Activated CD8-positive, alpha-beta memory T cell treated with anti-CD3 and anti-CD28 coated beads, Interleukin-2, amount 50 U/mL, for 48 hours (primary cell): ENCODE measurements at regions not wholly inside any gene's neighbourhood (a gene's known extent, or its start where the extent isn't known, plus 50 kb on each side); places are given as distances from the start of the nearest gene placed in this dataset.

Experiments used
- DNase-seq: peaks from one replicate; pipeline ENCODE4 v3.0.0-alpha.2; 2020

DNA sequence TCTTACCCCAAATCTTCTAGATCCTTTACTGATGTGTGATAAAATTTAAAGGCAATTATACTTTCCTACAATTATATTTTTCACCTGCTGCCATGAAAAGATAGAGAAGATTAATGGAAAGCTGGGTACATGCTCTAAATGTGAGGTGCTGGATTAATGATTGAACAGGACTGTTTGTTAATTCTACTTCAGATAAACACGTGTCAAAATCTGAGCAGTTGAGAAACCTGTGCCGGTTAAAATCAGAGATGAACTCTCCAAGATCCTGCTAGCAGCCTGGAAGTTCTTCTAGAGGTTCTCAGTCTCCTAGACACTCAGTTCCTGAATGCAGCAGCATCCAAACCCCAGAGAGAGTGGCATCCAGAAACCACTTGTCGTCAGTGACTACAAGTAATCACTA, 69.2 kb downstream of the INHBA start:
- no peak for DNase-seq

DNA sequence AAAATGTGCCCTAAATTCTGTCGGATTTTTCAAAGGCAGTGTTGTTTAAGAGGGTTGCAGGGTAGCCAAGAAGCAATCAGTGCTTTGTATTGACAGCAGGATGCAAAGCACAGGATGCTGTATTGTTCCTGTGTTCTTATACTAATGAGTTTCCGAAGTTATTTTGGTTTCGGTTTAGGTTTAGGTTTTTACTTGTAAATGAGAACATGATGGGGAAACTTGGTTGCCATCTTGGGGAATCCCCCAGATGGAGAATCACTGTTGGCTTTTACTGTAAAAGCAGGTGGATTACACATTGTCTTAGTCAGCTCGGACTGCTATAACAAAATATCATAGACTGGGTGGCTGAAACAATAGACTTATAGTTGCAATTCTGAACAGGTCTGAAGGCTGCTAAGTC, 72.1 kb downstream of the INHBA start:
- DNase-seq, result no peak

DNA sequence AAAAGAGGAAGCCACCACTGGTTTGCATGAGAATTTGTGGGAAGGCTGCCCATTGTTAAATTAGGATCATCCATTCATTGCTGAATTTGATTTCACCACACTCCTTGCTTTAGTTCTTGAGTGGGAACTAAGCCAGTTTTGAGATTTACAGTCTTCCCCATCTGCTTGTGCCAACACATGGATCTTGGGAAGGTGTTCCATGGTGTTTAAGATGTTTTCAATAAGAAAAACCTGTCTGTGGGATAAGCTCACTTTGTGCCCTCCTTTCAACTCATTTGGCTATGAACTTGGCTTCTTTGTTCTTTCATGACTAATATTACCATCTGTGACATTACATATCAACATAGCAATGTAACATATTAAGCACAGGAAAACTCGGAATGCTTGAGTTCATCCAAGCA, 73.2 kb downstream of the INHBA start:
- no peak for DNase-seq

DNA sequence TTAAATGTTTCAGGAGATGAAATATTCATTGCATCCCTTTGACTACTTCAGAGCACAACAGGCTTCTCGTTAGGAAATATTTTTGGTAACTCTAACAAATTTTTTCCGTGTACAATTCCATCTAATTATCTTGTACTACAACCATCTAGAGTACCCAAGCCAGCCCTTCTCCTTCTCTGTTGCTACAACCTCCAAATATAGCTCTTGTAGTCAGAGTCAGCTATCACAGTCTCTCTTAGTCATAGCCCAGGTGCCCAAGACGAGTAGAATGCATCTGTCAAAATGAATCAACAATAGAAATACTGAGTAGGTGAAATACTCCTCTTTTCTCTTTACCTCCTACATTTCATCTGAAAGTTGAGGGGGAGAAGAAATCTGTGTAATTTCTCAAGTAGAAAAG, 74.0 kb downstream of the INHBA start:
- DNase-seq, result no peak

DNA sequence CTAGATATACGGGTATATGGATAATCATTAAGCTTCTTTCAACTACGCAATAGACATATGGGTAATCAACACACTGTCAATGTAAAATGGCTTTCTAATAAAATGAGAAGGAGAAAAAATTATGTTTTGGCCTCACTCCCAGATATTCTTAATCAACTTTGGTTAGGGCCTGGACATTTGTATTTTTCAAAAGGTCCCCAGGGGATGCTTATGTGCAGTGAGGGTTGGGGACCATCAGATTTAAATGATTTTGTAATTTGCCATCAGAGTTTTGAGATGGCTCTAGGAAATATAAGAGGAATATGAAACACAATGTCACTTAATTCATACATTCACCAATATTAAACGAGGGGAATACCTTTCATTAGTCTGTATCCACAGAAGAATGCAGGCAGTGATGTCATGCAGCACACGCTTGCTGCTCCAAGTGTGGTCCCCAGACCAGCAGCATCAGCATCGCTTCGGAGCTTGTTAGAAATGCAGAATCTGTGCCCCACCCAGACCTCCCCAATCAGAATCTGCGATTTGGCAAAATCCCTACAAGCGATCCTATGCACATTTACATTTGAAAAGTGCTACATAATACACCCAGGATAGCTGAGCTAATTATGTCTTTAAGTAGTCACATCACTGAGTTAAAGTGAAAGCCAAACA, 75.1 kb downstream of the INHBA start:
- DNase-seq, result no peak

DNA sequence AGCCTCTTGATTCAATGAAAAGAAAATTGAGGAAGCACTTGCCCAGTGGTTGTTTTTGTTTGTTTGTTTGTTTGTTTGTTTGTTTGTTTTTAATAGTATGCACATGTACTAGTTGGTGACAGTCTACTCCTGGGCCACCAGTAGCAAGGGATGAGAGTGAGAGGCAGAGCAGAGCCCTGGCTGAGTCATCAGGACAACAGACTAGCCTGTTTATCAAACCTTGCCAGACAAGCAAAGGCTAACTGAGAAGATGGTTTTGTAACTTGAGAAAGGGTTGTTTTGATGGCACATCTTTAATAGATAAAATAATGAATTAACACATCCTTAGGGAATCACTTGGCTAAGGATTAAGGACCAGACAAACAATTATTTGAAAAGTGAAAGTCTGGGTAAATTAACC, 78.1 kb downstream of the INHBA start:
- DNase-seq, result no peak

DNA sequence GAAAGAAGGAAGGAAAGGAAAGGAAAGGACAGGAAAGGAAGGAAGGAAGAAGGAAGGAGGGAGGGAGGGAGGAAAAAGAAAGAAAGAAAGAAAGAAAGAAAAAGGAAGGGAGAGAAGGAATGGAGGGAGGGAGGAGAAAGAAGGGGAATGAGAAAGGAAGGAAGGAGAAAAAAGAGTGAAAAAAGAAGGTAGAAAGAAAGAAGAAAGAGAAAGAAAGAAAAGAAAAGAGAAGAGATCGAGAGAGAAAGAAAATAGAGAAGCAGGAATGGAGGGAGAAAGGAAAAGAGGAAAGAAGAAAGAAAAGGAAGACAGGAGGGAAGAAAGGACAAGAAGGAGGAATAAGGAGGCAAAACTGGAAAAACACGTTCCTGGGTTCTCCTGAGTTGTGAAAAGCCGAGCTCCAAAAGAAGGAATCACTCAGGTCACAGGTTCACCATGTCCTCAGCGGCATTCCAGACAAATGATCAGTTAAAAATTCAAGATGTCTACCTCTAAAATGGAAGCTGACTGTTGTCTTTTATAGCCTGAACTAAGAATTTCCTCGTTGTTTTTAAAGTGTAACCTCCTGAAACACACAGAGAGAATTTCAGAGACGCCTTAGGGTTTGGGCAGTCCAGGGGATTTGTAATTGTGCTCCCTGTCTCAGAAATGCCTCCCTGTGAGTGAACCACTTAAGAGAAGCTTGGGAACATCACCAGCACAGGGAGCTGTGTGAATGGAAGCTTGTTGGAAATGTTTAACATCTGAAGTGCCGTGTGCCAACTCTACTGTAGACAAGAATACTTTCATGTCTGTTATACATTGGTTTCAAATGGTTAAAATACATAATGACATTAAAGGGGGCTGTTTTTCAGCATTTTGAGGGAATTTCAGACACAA, 80.7 kb downstream of the INHBA start:
- no peak for DNase-seq

DNA sequence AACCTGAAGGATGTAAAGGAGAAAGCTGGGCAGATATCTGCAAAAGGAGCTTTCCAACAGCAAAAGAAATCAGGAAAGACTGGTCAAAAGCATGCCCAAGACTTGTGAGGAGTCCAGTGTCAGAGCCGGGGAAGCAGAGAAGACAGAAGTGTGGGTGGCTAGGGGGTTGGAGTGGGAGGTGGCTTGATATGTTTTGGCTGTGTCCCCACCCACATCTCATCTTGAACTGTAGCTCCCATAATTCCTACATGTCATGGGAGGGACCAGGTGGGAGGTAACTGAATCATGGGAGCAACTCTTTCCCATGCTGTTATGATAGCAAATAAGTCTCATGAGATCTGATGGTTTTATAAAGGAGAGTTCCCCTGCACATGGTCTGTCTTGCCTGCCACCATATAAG, 84.9 kb downstream of the INHBA start:
- no peak for DNase-seq

DNA sequence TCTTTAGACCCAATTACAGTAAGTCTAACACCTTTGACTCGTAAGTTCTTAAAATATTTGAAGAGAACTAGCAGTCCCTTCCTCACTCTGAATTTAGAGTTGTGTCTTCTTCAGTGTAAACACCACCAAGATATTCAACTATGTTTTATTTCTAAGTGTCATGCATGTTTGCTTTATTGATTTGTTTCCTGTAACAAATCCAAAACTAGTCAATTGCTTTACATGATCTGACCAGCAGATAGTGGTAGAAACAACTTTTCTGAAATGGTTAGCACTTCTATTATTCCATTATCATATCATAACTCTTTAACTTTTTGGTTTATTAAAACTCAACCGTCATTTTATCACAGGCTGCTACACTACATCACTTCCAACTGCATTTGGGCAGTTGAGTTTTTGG, 90.1 kb downstream of the INHBA start:
- no peak for DNase-seq

DNA sequence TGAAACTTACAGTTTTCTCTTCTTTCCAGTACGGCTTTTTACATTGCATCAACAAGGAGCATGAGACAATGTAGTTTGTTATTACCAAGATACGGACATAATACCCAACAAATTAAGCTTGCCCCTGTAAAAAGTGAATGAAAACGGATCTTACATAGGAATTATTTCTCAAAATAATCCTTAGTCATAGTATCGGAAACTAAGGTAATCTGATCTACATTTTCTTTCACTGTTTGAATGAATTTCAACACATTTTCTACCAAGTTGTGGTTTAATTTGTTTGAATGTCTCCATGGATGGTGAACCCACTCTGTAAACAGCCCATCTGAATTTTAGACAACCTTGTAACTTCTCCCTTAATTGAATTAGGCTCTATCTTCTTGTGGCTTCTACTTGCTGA, 90.5 kb downstream of the INHBA start:
- DNase-seq, result no peak

DNA sequence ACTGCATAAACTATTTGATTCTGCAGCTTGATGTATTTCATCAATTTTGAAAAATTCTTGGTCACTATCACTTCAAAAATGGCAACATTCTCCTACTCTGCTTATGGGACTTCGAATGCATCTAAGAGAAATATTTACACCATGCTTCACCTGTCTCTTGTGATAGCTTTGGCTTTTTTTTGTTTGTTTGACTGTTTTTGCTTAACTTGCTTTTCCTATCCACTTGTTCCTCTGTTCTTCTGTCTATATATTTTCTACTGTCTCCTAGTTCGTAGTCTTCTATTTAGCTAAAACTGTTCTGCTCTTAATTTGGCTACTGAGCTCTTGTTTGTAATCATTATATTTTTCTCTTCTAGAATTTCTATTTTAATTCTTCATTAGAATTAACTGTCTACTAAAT, 94.4 kb downstream of the INHBA start:
- DNase-seq, result no peak

DNA sequence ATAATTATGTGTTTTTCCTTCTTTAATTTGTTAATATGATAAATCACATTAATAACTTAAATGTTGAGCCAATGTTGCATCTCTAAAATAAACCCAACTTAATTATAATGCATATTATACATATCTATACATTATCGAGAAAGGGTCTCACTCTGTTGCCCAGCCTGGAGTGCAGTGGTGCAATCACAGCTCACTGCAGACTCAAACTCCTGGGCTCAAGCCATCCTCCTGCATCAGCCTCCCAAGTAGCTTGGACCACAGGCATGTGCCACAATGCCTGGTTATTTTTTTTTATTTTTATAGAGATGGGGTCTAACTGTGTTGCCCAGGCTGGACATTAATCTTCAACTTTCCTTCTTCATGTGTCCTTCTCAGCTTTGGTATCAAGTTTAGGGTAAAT, 98.9 kb downstream of the INHBA start:
- no peak for DNase-seq

DNA sequence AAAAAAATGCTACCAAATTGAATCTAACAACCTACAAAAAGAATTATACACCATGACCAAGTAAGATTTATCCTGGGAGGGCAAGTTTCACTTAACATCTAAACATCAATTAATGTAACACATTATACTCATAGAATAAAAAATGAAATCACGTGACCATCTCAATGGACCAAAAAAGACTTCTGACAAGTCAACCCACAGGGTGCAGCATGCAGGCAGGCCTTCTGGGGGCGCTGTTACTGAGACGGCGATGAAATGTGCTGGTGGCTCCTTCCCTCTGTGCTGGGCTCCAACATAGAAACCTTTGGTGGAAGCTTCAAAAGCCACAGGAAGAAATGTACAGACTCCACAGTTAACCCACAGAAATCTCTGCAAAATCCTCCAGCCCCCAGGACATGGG, 103.1 kb downstream of the INHBA start:
- DNase-seq, result no peak

DNA sequence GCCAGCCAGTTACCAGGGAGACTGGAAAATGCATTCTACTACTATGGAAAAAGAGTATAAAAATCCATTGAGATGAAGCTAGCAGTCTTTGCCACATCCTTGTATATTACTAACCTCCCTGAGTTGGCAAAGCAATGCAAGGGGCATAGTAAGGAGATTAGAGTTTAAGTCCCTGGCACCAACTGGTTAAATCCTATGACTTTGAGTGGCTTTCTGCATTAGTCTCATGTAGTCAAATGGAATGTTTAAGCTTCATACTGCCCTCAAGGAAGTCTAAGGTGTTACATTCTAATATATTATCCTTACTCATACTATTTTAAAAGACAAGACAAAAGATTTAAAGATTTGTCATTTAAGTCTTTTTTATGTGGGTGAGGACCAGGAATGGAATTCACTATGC, 110.1 kb downstream of the INHBA start:
- DNase-seq, result no peak

DNA sequence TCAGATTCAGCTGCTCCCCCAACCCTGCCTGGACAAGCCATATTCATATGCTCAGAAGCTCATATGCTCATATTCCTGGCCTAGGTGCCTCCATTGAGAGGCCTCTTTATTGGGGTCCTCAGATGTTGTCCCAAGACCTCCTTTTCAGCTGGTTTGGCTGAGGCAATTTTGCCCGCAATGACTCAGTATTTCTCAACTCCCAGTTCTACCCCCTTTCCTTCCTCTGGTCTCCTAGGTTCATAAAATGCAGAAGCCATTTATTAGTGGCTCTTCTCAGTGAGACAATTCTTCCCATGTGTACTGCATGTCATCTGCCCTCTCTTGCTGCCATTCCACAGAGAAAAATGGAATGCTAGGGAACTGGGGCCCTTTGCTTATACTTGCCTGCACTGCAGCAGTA, 110.7 kb downstream of the INHBA start:
- no peak for DNase-seq

DNA sequence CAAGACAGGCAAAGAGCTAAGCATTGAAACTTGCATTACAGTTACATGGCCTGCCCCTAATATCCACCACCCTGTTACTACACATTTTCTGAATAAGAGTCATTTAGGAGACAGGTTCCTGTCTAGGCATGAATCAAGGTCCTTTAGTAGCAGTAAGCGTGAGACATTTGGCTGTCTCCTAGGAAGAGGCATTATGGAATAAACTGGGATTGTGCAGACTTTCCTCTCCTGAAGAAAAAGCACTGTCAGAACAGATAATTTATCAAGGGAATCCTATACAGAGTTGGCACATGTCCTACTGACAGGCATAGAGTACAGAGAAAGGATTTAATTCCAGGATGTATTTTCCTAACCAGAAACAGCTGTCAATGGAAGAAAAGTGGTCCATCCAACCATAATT, 111.9 kb downstream of the INHBA start:
- DNase-seq, result no peak

DNA sequence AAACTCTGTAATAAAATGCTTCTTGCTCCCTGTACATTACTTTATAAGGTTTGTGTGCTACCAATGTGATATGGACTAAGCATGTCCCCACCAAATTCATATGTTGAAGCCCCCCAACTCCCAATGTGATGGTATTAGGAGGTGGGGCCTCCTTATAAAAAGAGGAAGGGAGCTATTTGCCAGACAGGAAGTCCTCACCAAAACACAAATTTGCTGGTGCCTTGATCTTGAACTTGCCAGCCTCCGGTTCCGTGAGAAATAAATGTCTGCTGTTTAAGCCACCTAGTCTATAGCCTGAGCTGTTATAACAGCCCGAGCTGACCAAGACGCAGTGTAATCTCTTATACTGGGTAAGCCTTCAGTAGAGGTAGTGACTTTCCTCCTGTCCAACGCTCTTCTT, 114.5 kb downstream of the INHBA start:
- DNase-seq, result no peak

DNA sequence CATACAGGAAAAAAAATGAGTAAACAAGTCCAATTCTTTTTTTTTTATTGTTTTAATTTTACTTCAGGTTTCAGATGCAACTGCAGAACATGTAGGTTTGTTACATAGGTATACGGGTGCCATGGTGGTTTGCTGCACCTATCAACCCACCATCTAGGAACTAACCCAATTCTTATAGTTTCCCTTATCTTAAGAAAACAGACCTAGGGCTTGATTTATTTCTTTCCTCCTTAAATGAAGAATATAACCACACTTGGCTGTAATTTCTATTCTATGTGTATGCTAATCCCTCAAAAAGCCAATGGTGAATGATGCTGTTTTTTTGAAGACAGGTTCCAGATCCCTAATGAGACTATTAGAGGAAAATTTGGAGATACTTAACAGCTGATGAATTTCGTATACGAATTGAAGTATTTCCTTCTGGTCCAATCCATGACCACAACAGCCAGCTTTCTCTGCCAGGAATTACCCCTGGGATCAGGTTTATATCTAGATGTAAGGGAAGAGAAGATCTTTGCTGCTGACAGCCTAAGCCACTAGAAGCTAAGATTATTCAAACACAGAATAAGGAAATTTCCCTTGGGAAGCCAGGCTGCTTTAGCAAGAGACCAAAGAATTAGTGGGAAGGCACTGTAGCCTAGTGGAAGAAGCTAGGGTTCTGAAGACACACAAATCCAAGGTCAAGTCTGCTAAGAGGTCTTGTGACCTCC, 115.8 kb downstream of the INHBA start:
- no peak for DNase-seq

DNA sequence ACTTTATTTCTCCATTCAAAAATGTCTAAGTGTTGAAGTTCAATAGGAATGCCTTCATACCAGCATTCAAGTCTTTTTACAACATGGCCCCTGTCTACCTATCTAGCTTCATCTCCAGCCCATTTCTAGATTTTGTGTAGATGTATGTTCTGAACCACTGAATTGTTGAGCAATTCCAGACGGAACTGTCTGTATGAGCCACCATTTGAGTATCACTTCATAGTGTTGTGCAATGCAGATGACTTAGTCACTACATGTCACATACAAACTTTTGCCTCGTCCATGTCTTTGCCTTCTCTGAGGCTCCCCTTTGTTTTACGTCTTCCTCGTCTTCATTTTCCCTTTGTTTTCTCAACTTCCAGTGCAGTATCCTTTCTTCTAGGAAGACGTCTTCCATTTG, 118.1 kb downstream of the INHBA start:
- no peak for DNase-seq

DNA sequence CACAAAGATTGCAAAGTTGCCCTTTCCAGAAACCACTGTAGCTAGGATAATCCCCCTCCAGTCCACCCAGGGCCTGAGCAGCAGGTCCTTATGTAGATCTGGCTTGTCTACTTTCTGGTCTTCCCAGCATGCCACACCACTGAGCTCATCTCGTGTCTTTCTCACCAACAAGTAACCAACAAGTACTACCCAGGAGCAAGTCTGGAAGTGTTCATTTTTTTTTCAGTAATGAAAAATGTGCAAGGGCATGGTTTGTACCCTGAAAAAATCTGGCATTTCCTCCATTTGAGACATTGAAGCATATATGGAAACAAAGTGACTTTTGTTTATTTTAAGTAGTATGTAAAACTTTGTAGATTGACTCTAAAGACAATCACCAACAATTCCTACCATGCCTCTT, 120.8 kb downstream of the INHBA start:
- no peak for DNase-seq

DNA sequence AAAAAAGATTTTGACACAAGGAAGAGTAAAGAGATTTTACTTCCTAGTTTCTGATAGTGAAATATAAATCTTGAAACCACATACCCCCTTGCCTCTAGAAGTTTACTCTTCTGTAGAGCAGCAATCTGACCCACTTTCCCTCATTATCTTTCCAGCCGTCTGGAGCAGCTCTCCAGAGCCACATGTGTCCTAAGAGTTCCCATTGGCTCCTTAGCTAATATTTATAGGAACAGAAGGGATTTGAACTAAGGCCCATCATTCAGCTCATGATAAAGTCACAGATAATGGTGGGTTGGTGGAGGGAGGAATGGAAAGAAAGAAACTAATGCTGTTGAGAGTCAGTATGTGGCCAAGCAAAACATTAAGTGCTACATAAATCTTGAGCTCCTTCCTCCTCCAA, 121.8 kb downstream of the INHBA start:
- no peak for DNase-seq

DNA sequence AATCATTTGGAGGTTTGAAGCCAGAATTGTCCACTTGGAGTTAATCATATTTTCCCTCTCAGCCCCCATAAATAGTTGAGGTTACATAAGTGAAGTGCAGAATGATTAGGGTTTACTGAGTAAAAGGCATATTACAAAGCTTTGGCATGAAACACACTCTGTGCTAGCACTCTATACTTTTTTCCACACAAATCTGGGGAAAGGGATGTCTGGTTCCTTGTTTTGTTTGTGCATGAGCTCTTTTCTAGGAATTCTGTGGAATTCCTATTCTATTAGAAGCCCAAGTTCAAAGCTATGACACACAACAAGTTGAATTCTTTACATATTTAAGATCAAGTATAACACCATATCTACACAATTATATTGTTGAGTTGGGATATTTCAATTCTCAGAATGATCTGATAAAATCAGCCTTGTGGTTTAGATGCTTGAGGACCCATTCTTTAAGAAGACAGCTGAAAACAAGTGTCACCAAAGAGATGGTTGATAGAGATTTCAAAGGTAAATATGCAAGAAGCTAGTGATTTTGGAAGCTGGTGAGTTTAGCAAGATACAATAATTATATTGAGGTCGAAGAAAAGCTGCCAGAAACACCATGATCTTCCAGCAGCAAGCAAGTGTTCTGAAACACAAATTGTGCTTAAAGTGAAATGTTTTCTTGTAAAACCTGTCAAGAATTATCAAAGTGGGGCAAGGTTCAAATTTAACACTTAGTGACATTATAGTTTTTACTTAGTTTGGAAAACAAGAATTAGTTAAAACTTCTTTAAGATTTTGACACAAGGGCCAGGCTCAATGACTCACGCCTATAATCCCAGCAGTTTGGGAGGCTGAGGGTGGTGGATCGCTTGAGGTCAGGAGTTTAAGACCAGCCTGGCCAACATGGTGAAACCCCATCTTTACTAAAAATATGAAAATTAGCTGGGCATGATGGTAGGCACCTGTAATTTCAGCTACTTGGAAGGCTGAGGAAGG, 122.6 kb downstream of the INHBA start:
- no peak for DNase-seq

DNA sequence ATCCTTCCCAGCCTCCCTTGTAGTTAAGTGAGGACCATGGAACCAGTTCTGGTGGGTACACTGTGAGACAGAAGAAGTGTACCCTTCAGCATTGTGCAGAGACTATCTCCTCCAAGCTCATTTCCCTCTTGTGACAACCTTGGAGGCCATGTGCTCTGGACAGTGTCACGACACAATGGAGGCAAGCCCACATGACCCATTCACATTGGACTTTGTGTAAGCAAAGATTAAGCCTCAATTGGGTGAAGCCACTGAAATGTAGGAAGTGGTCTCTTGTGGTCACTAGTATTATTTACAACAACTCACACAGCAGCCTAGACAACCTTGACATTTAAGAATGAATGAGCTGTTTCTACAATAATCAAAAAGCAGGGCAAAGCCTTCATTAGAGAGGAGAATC, 124.2 kb downstream of the INHBA start:
- DNase-seq, result no peak
